ENCODE measurements at regions not wholly inside any gene's neighbourhood (a gene's known extent, or its start where the extent isn't known, plus 50 kb on each side); places are given as distances from the start of the nearest gene placed in this dataset.

GRCh38 chr17:54466875-54467274 is 433.8 kb upstream of the TOM1L1 start:
- DNase-seq (ENCODE audit: low spot score in 2 of 2): no peak
- Histone ChIP-seq H3K4me3 (no peak overlapping the region), H3K27me3 (no peaks in the 10 kb centered on the region), H3K27ac (no peak overlapping the region), H3K9me3 (no peaks in the 10 kb centered on the region), H3K36me3 (no peaks in the 10 kb centered on the region), H3K4me1 (no peaks in the 10 kb centered on the region)
- intact Hi-C loops (cut with DNase I; ENCODE audit: low total_unique reads): no loop called here
- no peak for TF ChIP-seq POLR2AphosphoS5 (IDR thresholded peaks at IDR 0.05)

GRCh38 chr17:54482843-54483242 is 417.8 kb upstream of the TOM1L1 start:
- no peak overlapping the region for H3K4me3 ChIP-seq
- H3K36me3 ChIP-seq: no peaks in the 10 kb centered on the region
- no peak overlapping the region for H3K27ac ChIP-seq
- intact Hi-C loops (cut with DNase I; ENCODE audit: low total_unique reads): no loop called here
- no peaks in the 10 kb centered on the region for H3K9me3 ChIP-seq
- TF ChIP-seq POLR2AphosphoS5 (IDR thresholded peaks at IDR 0.05) (no peak), POLR2A (IDR thresholded peaks at IDR 0.05) (no peak), CTCF (IDR thresholded peaks at IDR 0.05) (no peak)
- no peaks in the 10 kb centered on the region for H3K27me3 ChIP-seq
- H3K4me1 ChIP-seq: no peaks in the 10 kb centered on the region
- no peak for DNase-seq (ENCODE audit: low spot score in 2 of 2)

GRCh38 chr17:54493691-54494090 is 407.0 kb upstream of the TOM1L1 start:
- no peaks in the 10 kb centered on the region for H3K27me3 ChIP-seq
- H3K9me3 ChIP-seq: no peaks in the 10 kb centered on the region
- intact Hi-C loops (cut with DNase I; ENCODE audit: low total_unique reads): no loop called here
- H3K4me1 ChIP-seq: no peaks in the 10 kb centered on the region
- no peaks in the 10 kb centered on the region for H3K36me3 ChIP-seq
- TF ChIP-seq CTCF (IDR thresholded peaks at IDR 0.05) (no peak), POLR2A (IDR thresholded peaks at IDR 0.05) (no peak), POLR2AphosphoS5 (IDR thresholded peaks at IDR 0.05) (no peak)
- DNase-seq (ENCODE audit: low spot score in 2 of 2): no peak
- H3K4me3 ChIP-seq: no peak overlapping the region
- H3K27ac ChIP-seq: no peak overlapping the region

GRCh38 chr17:54494721-54495715 is 405.6 kb upstream of the TOM1L1 start:
- H3K27me3 ChIP-seq: no peaks in the 10 kb centered on the region
- TF ChIP-seq POLR2A (IDR thresholded peaks at IDR 0.05) (no peak), POLR2AphosphoS5 (IDR thresholded peaks at IDR 0.05) (no peak), CTCF (IDR thresholded peaks at IDR 0.05) (no peak)

GRCh38 chr17:54505404-54505803 is 395.2 kb upstream of the TOM1L1 start:
- Histone ChIP-seq H3K36me3 (no peaks in the 10 kb centered on the region), H3K4me3 (no peak overlapping the region), H3K27ac (no peak overlapping the region), H3K27me3 (no peaks in the 10 kb centered on the region), H3K4me1 (no peaks in the 10 kb centered on the region), H3K9me3 (no peaks in the 10 kb centered on the region)
- intact Hi-C loops (cut with DNase I; ENCODE audit: low total_unique reads): no loop called here
- TF ChIP-seq POLR2A (IDR thresholded peaks at IDR 0.05) (no peak), POLR2AphosphoS5 (IDR thresholded peaks at IDR 0.05) (no peak), CTCF (IDR thresholded peaks at IDR 0.05) (no peak)
- DNase-seq (ENCODE audit: low spot score in 2 of 2): no peak

More at GRCh38 chr17:54494721-54495715, 405.6 kb upstream of the TOM1L1 start:
- intact Hi-C loops (cut with DNase I; ENCODE audit: low total_unique reads): loop anchor here (5.0 kb wide), 1 partner anchor 1628 kb away; no protein-coding TSS in a partner anchor
- Histone ChIP-seq H3K36me3 (no peaks in the 10 kb centered on the region), H3K27ac (no peak overlapping the region), H3K4me1 (no peaks in the 10 kb centered on the region), H3K4me3 (no peak overlapping the region), H3K9me3 (no peaks in the 10 kb centered on the region)
- no peak for DNase-seq (ENCODE audit: low spot score in 2 of 2)
